Loucy (cell line): ENCODE measurements at regions not wholly inside any gene's neighbourhood (a gene's known extent, or its start where the extent isn't known, plus 50 kb on each side); places are given as distances from the start of the nearest gene placed in this dataset.

Source experiments
- H2AFZ ChIP-seq: fragments of 200-600 bp; sonication (generic); 2 replicates; pipeline ENCODE4 v1.6.0; 2016; ENCODE audit warnings: antibody characterized with exemption, mild to moderate bottlenecking, low read length, moderate library complexity
- H3F3A ChIP-seq: fragments of 200-600 bp; 2 replicates; pipeline ENCODE4 v1.6.0; 2016; ENCODE audit warnings: antibody characterized with exemption, low read depth, mild to moderate bottlenecking
- H3K27me3 ChIP-seq: fragments of 200-600 bp; sonication (generic); 2 replicates; pipeline ENCODE4 v1.6.1; 2014; ENCODE audit warnings: low read length, mild to moderate bottlenecking; ENCODE audit not compliant: insufficient read depth, poor library complexity, severe bottlenecking
- H3K36me3 ChIP-seq: fragments of 200-600 bp; sonication (generic); 2 replicates; pipeline ENCODE4 v1.6.1; 2016; ENCODE audit warnings: low read length; ENCODE audit not compliant: insufficient read depth
- H3K4me1 ChIP-seq: fragments of 200-600 bp; sonication (generic); 2 replicates; pipeline ENCODE4 v1.5.1; 2014; ENCODE audit warnings: low read length, mild to moderate bottlenecking; ENCODE audit not compliant: insufficient read depth, poor library complexity, severe bottlenecking
- H3K4me2 ChIP-seq: fragments of 200-600 bp; sonication (generic); 2 replicates; pipeline ENCODE4 v1.6.0; 2014; ENCODE audit warnings: antibody characterized with exemption, low read length, low read depth, mild to moderate bottlenecking; ENCODE audit not compliant: poor library complexity, severe bottlenecking
- H3K4me3 ChIP-seq: fragments of 200-600 bp; sonication (generic); 2 replicates; pipeline ENCODE4 v1.5.1; 2014; ENCODE audit warnings: low read length, mild to moderate bottlenecking, mixed read lengths; ENCODE audit not compliant: poor library complexity, severe bottlenecking
- H3K79me2 ChIP-seq: fragments of 200-600 bp; sonication (generic); 2 replicates; pipeline ENCODE4 v1.6.1; 2014; ENCODE audit warnings: low read length; ENCODE audit not compliant: insufficient read depth
- H3K9ac ChIP-seq: fragments of 200-600 bp; sonication (generic); 2 replicates; pipeline ENCODE4 v1.6.0; 2014; ENCODE audit warnings: mild to moderate bottlenecking, low read depth, low read length, moderate library complexity; ENCODE audit not compliant: poor library complexity, severe bottlenecking
- H3K9me2 ChIP-seq: fragments of 200-600 bp; sonication (generic); replicated peaks from 2 replicates; pipeline ENCODE4 v1.6.1; 2016; ENCODE audit warnings: low read depth, low read length, mixed read lengths
- H3K9me3 ChIP-seq: fragments of 200-600 bp; sonication (generic); 2 replicates; pipeline ENCODE4 v1.6.1; 2014; ENCODE audit warnings: mild to moderate bottlenecking, antibody characterized with exemption, low read length, low read depth; ENCODE audit not compliant: insufficient read depth
- H4K20me1 ChIP-seq: fragments of 200-600 bp; sonication (generic); 2 replicates; pipeline ENCODE4 v1.6.0; 2014; ENCODE audit warnings: antibody characterized with exemption, low read length, mild to moderate bottlenecking; ENCODE audit not compliant: insufficient read depth, poor library complexity, severe bottlenecking
- EZH2phosphoT487 ChIP-seq: fragments of 200-600 bp; IDR thresholded peaks from 2 replicates; pipeline ENCODE4 v1.6.1; 2018; ENCODE audit warnings: antibody characterized with exemption, mild to moderate bottlenecking, moderate library complexity, borderline replicate concordance
- TF ChIP-seq, protein P1 (sequence below): fragments of 200-600 bp; sonication (generic); conservative IDR thresholded peaks from 2 replicates; pipeline ENCODE4 v1.5.1; 2014; ENCODE audit warnings: mild to moderate bottlenecking, antibody characterized with exemption, low read length

DNA sequence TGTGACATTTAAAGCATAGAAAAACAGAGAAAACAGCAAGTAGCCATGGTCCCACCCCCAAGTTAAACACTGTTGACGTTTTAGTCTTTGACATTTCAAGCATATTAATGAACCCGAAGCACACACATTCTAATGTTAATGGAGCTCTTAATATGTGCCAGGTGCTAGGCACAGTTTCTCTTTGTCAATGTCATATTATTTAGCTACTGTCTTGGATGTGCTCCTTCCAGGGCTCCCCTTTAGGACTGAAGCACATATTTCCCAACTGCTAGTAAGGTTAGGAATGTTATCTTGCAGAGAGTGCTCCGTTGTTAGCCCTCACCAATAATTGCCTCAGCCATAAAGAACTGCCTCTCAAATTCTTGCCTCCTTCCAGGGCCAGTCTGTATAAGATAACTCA, 716.6 kb upstream of the TENM4 start:
- TF ChIP-seq EZH2phosphoT487: no peak
- TF ChIP-seq, protein P1, sequence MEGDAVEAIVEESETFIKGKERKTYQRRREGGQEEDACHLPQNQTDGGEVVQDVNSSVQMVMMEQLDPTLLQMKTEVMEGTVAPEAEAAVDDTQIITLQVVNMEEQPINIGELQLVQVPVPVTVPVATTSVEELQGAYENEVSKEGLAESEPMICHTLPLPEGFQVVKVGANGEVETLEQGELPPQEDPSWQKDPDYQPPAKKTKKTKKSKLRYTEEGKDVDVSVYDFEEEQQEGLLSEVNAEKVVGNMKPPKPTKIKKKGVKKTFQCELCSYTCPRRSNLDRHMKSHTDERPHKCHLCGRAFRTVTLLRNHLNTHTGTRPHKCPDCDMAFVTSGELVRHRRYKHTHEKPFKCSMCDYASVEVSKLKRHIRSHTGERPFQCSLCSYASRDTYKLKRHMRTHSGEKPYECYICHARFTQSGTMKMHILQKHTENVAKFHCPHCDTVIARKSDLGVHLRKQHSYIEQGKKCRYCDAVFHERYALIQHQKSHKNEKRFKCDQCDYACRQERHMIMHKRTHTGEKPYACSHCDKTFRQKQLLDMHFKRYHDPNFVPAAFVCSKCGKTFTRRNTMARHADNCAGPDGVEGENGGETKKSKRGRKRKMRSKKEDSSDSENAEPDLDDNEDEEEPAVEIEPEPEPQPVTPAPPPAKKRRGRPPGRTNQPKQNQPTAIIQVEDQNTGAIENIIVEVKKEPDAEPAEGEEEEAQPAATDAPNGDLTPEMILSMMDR: no peak
- Histone ChIP-seq H3K9me3 (no peaks in the 10 kb centered on the region), H3K36me3 (no peaks in the 10 kb centered on the region), H4K20me1 (no peaks in the 10 kb centered on the region), H2AFZ (no peak overlapping the region), H3K27me3 (no peaks in the 10 kb centered on the region), H3F3A (no peaks in the 10 kb centered on the region), H3K4me3 (no peak overlapping the region), H3K9ac (no peak overlapping the region), H3K4me1 (no peaks in the 10 kb centered on the region), H3K4me2 (no peak overlapping the region), H3K79me2 (no peaks in the 10 kb centered on the region), H3K9me2 (no peaks in the 10 kb centered on the region)

GRCh38 chr11:80156062-80156461, 715.2 kb upstream of the TENM4 start:
- no peaks in the 10 kb centered on the region for H3F3A ChIP-seq
- no peaks in the 10 kb centered on the region for H3K9me3 ChIP-seq
- H3K27me3 ChIP-seq: no peaks in the 10 kb centered on the region
- H3K4me3 ChIP-seq: no peak overlapping the region
- no peaks in the 10 kb centered on the region for H3K4me1 ChIP-seq
- H3K9ac ChIP-seq: no peak overlapping the region
- H4K20me1 ChIP-seq: no peaks in the 10 kb centered on the region
- H2AFZ ChIP-seq: no peak overlapping the region
- H3K4me2 ChIP-seq: no peak overlapping the region
- TF ChIP-seq EZH2phosphoT487: no peak
- TF ChIP-seq, protein P1: no peak
- no peaks in the 10 kb centered on the region for H3K79me2 ChIP-seq
- no peaks in the 10 kb centered on the region for H3K9me2 ChIP-seq
- H3K36me3 ChIP-seq: no peaks in the 10 kb centered on the region

DNA sequence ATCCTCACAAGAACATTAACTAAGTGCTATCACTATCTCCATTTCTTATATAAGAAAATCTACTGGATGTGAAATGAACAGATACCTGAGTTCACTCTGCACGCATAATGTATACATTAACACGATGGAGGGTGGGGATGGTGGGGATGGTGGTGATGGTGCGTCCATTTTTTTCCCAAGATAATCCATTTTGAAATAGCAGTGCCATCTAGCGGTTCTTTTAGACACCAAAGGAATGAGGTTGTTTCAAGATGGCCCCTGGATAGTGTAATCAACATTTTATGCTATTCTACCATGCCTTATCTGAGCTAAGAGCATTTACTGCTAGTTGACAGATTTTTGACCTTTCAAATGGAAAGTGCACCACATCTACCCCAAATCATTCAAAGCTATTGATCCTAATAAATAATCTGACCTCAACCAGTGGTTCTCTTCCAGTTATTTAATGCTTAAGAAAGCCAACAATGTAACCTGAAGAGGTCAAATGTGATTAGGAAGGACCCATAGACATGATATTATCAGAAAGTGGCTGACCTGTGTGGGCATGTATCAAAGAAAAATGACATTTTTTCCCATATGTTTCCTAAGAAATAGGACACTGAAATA, 714.7 kb upstream of the TENM4 start:
- no peaks in the 10 kb centered on the region for H3K4me1 ChIP-seq
- no peak overlapping the region for H3K4me3 ChIP-seq
- no peaks in the 10 kb centered on the region for H3K9me3 ChIP-seq
- no peak overlapping the region for H3K9ac ChIP-seq
- no peaks in the 10 kb centered on the region for H3F3A ChIP-seq
- no peak for TF ChIP-seq EZH2phosphoT487
- TF ChIP-seq, protein P1: peak; percentile 48
- no peaks in the 10 kb centered on the region for H3K27me3 ChIP-seq
- H3K9me2 ChIP-seq: no peaks in the 10 kb centered on the region
- H3K4me2 ChIP-seq: no peak overlapping the region
- no peak overlapping the region for H2AFZ ChIP-seq
- no peaks in the 10 kb centered on the region for H4K20me1 ChIP-seq
- H3K79me2 ChIP-seq: no peaks in the 10 kb centered on the region
- H3K36me3 ChIP-seq: no peaks in the 10 kb centered on the region
